H1 (cell line): ENCODE measurements at regions not wholly inside any gene's neighbourhood (a gene's known extent, or its start where the extent isn't known, plus 50 kb on each side); places are given as distances from the start of the nearest gene placed in this dataset.

Experiments used
- CTCF ChIA-PET: fragments of 300-600 bp; sonication (Branson Sonifier 250); formaldehyde crosslinking; loops from one replicate; lab custom pipeline; 2021; ENCODE audit not compliant: partially characterized antibody; lab: Charles Lee
- POLR2A ChIA-PET: fragments of 300-600 bp; sonication (Branson Sonifier 250); formaldehyde crosslinking; loops from one replicate; lab custom pipeline; 2021; ENCODE audit warnings: inconsistent platforms; ENCODE audit not compliant: partially characterized antibody; lab: Charles Lee
- DNase-seq, 2 experiments: peaks; one replicate each; pipeline versions ENCODE4 v3.0.0 to v3.0.0-alpha.2; 2010 to 2022; ENCODE audit warnings: low spot score in 2 of 2, low read depth in 1 of 2, mixed read lengths in 1 of 2
- FAIRE-seq: peaks from 2 replicates; lab custom pipeline; 2011; peaks lifted over from hg19 to GRCh38; lab: Jason Lieb, UNC
- H2AFZ ChIP-seq: 2 replicates; pipeline ENCODE4 v1.8.1; 2012; ENCODE audit warnings: low read length, inconsistent platforms
- H2AK5ac ChIP-seq: 2 replicates; pipeline ENCODE4 v1.6.1; 2013; ENCODE audit warnings: low read depth, low read length
- H2BK120ac ChIP-seq: replicated peaks from 2 replicates; pipeline ENCODE3; 2013; ENCODE audit warnings: low read depth, low read length, inconsistent platforms
- H2BK12ac ChIP-seq: 2 replicates; pipeline ENCODE4 v1.6.1; 2013; ENCODE audit warnings: low read depth, low read length
- H2BK15ac ChIP-seq: 2 replicates; pipeline ENCODE4 v1.6.1; 2013; ENCODE audit warnings: low read length
- H2BK20ac ChIP-seq: 2 replicates; pipeline ENCODE4 v1.6.1; 2013; ENCODE audit warnings: low read length
- H2BK5ac ChIP-seq: 2 replicates; pipeline ENCODE4 v1.6.1; 2013; ENCODE audit warnings: low read depth, low read length
- H3K14ac ChIP-seq: 2 replicates; pipeline ENCODE4 v1.6.1; 2013; ENCODE audit warnings: inconsistent platforms; ENCODE audit not compliant: insufficient read length
- H3K18ac ChIP-seq: 2 replicates; pipeline ENCODE4 v1.6.1; 2013; ENCODE audit warnings: low read length; ENCODE audit errors: extremely low read depth
- H3K23ac ChIP-seq: 2 replicates; pipeline ENCODE4 v1.6.1; 2013; ENCODE audit warnings: inconsistent platforms; ENCODE audit not compliant: insufficient read length
- H3K23me2 ChIP-seq: 2 replicates; pipeline ENCODE4 v1.6.1; 2013; ENCODE audit warnings: low read depth, low read length
- H3K27ac ChIP-seq: 2 replicates; pipeline ENCODE4 v1.6.1; 2011; ENCODE audit warnings: low read depth, low read length, inconsistent platforms
- H3K27me3 ChIP-seq, 4 experiments: replicated peaks in 1 of 4; 1 replicate in 1 of 4; 2 replicates in 3 of 4; pipeline versions ENCODE4 v1.6.1 to v1.8.1; 2011 to 2013; ENCODE audit warnings: low read length in 3 of 4, mild to moderate bottlenecking in 3 of 4, inconsistent platforms in 2 of 4, mixed read lengths in 2 of 4, moderate library complexity in 1 of 4; ENCODE audit not compliant: control insufficient read depth in 3 of 4, insufficient read depth in 3 of 4; ENCODE audit errors: extremely low read depth in 1 of 4
- H3K36me3 ChIP-seq, 4 experiments: 2 replicates each; pipeline versions ENCODE4 v1.6.1 to v1.8.1; 2011 to 2013; ENCODE audit warnings: mild to moderate bottlenecking in 4 of 4, low read length in 3 of 4, moderate library complexity in 2 of 4, control low read depth in 1 of 4, inconsistent platforms in 1 of 4; ENCODE audit not compliant: insufficient read depth in 4 of 4, control insufficient read depth in 2 of 4
- H3K4ac ChIP-seq: replicated peaks from 2 replicates; pipeline ENCODE3; 2013; ENCODE audit warnings: low read length, low read depth, mixed read lengths, inconsistent platforms; ENCODE audit not compliant: insufficient read length
- H3K4me1 ChIP-seq, 4 experiments: replicated peaks in 1 of 4; 1 replicate in 1 of 4; 2 replicates in 3 of 4; pipeline versions ENCODE4 v1.6.1 to v1.8.1; 2011 to 2013; ENCODE audit warnings: low read length in 3 of 4, inconsistent platforms in 2 of 4, mixed read lengths in 1 of 4; ENCODE audit not compliant: insufficient read depth in 4 of 4, control insufficient read depth in 3 of 4
- H3K4me2 ChIP-seq, 2 experiments: 2 replicates each; pipeline versions ENCODE4 v1.6.1 to v1.8.1; 2011 to 2013; ENCODE audit warnings: low read depth in 2 of 2, low read length in 2 of 2, control low read depth in 1 of 2, inconsistent platforms in 1 of 2, mild to moderate bottlenecking in 1 of 2; ENCODE audit not compliant: insufficient read depth in 1 of 2
- H3K4me3 ChIP-seq, 4 experiments: fragments of 200-600, 300-600 bp in 1 of 4; sonication (generic), shearing (Covaris generic), sonication (Bioruptor Twin) in 1 of 4; 2 replicates each; pipeline versions ENCODE4 v1.5.1 to v1.8.1; 2011 to 2016; ENCODE audit warnings: low read length in 4 of 4, low read depth in 3 of 4, control low read depth in 2 of 4, inconsistent platforms in 2 of 4, mild to moderate bottlenecking in 2 of 4, mixed read lengths in 1 of 4, moderate library complexity in 1 of 4; ENCODE audit not compliant: insufficient read depth in 2 of 4; ENCODE audit errors: extremely low read depth in 1 of 4
- H3K56ac ChIP-seq: replicated peaks from 2 replicates; pipeline ENCODE3; 2013; ENCODE audit warnings: low read depth, mild to moderate bottlenecking, mixed read lengths, low read length, inconsistent platforms; ENCODE audit not compliant: insufficient read length
- H3K79me1 ChIP-seq: 2 replicates; pipeline ENCODE4 v1.6.1; 2013; ENCODE audit warnings: low read depth, low read length, control low read depth
- H3K79me2 ChIP-seq, 2 experiments: 2 replicates each; pipeline versions ENCODE4 v1.6.1 to v1.8.1; 2012 to 2013; ENCODE audit warnings: low read length in 2 of 2, mild to moderate bottlenecking in 2 of 2, inconsistent platforms in 1 of 2; ENCODE audit not compliant: insufficient read depth in 2 of 2, control insufficient read depth in 1 of 2
- H3K9ac ChIP-seq, 4 experiments: replicated peaks in 1 of 4; 1 replicate in 1 of 4; 2 replicates in 3 of 4; pipeline versions ENCODE4 v1.6.1 to v1.8.1; 2011 to 2013; ENCODE audit warnings: low read depth in 3 of 4, low read length in 3 of 4, control low read depth in 2 of 4, mild to moderate bottlenecking in 2 of 4, moderate library complexity in 2 of 4, inconsistent platforms in 1 of 4; ENCODE audit errors: extremely low read depth in 1 of 4
- H3K9me3 ChIP-seq, 2 experiments: 2 replicates each; pipeline versions ENCODE4 v1.6.1 to v1.8.1; 2012 to 2013; ENCODE audit warnings: mild to moderate bottlenecking in 2 of 2, moderate library complexity in 2 of 2, control low read depth in 1 of 2, inconsistent platforms in 1 of 2, low read depth in 1 of 2, low read length in 1 of 2, mixed read lengths in 1 of 2; ENCODE audit not compliant: insufficient read depth in 2 of 2
- H4K20me1 ChIP-seq, 2 experiments: replicated peaks in 1 of 2; 2 replicates each; pipeline versions ENCODE3 to v1.8.1; 2011 to 2013; ENCODE audit warnings: inconsistent platforms in 2 of 2, low read length in 2 of 2, mild to moderate bottlenecking in 1 of 2; ENCODE audit not compliant: insufficient read depth in 2 of 2, control insufficient read depth in 1 of 2
- H4K5ac ChIP-seq: 2 replicates; pipeline ENCODE4 v1.6.1; 2013; ENCODE audit warnings: low read length, low read depth, mixed read lengths, inconsistent platforms; ENCODE audit not compliant: insufficient read length
- H4K8ac ChIP-seq: 2 replicates; pipeline ENCODE4 v1.8.0; 2013; ENCODE audit warnings: mild to moderate bottlenecking, moderate library complexity, low read length, inconsistent platforms; ENCODE audit not compliant: insufficient read depth; ENCODE audit errors: extremely low read depth
- H4K91ac ChIP-seq: replicated peaks from 2 replicates; pipeline ENCODE3; 2013; ENCODE audit warnings: low read length, mixed read lengths, inconsistent platforms; ENCODE audit not compliant: insufficient read length
- SIX5 ChIP-seq: IDR thresholded peaks from 2 replicates; pipeline ENCODE4 v1.6.1; 2011; ENCODE audit warnings: mild to moderate bottlenecking, low read depth, low read length
- TAF1 ChIP-seq: IDR thresholded peaks from 2 replicates; pipeline ENCODE4 v1.6.1; 2011; ENCODE audit warnings: mild to moderate bottlenecking, low read depth, low read length
- WGBS, 2 experiments: shearing (Covaris generic) in 1 of 2; methylation state at CpG; one replicate each; pipeline versions ENCODE4 v1.1.6 to v1.1.7; 2013 to 2015; ENCODE audit warnings: low lambda C conversion rate in 2 of 2, mixed read lengths in 2 of 2, inconsistent platforms in 1 of 2, low coverage in 1 of 2, missing lambda C conversion rate in 1 of 2; ENCODE audit not compliant: insufficient replicate concordance in 2 of 2, insufficient coverage in 1 of 2, insufficient read length in 1 of 2; ENCODE audit errors: extremely low coverage in 1 of 2, missing lambda C conversion rate in 1 of 2; 5-methylcytosine and 5-hydroxymethylcytosine counted together

DNA sequence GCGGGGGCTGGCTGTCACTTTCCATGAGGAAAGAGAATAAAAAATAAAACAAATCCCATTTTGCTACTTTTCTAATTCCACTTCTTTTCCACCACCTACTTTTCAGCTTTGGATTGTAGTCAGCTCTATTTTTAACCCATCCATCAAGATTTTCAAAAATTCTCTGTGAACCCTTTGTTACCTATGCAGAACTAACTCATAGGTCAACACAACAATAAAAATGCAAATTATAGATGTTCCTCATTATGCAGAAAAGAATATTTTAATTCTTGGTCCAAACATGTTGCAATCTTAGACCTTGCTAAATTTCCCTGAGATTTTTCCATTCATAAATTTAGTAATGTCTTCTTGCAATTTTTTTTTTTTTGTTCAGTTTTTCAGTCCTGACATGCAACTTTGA lies 454.5 kb downstream of the ADAMTS20 start:
- no peak overlapping the region for H2AK5ac ChIP-seq
- H3K79me2 ChIP-seq: no peaks in the 10 kb centered on the region
- H3K36me3 ChIP-seq: no peaks in the 10 kb centered on the region
- no peak overlapping the region for H2BK15ac ChIP-seq
- ChIA-PET POLR2A (no interaction called here), CTCF (interaction anchor here (1.0 kb wide), 1 partner anchor 18 kb away, joined by 3 read pairs; no protein-coding TSS in a partner anchor)
- H3K14ac ChIP-seq: no peak overlapping the region
- no peak overlapping the region for H4K91ac ChIP-seq
- H3K9ac ChIP-seq: no peak overlapping the region
- no peaks in the 10 kb centered on the region for H4K20me1 ChIP-seq
- no peak overlapping the region for H2BK12ac ChIP-seq
- H2BK5ac ChIP-seq: no peak overlapping the region
- H3K56ac ChIP-seq: no peak overlapping the region
- H2AFZ ChIP-seq: no peak overlapping the region
- DNase-seq: no peak
- no peak overlapping the region for H3K23ac ChIP-seq
- H3K18ac ChIP-seq: no peak overlapping the region
- WGBS, 2 experiments: 100% methylated on average over 1 of the region's 1 CpG; no CpG with 5 or more reads in 1 of the 2 experiments
- no peaks in the 10 kb centered on the region for H3K79me1 ChIP-seq
- H3K27me3 ChIP-seq: no peaks in the 10 kb centered on the region
- H2BK120ac ChIP-seq: no peak overlapping the region
- FAIRE-seq: no peak
- H3K27ac ChIP-seq: no peak overlapping the region
- no peaks in the 10 kb centered on the region for H3K9me3 ChIP-seq
- no peaks in the 10 kb centered on the region for H3K23me2 ChIP-seq
- H4K5ac ChIP-seq: no peak overlapping the region
- no peak overlapping the region for H3K4ac ChIP-seq
- H3K4me2 ChIP-seq: no peak overlapping the region
- no peak overlapping the region for H2BK20ac ChIP-seq
- H3K4me3 ChIP-seq: no peak overlapping the region
- no peak overlapping the region for H4K8ac ChIP-seq
- no peaks in the 10 kb centered on the region for H3K4me1 ChIP-seq
- TF ChIP-seq SIX5 (no peak), TAF1 (no peak)
